AG04449 (cell line): ENCODE measurements at regions not wholly inside any gene's neighbourhood (a gene's known extent, or its start where the extent isn't known, plus 50 kb on each side); places are given as distances from the start of the nearest gene placed in this dataset.

Experiments used
- CTCF ChIA-PET: fragments of 350-600 bp; formaldehyde crosslinking; extraction: SDS; loops from one replicate; lab custom pipeline; 2021; ENCODE audit warnings: antibody characterized with exemption; lab: Yijun Ruan, JAX
- POLR2A ChIA-PET: fragments of 400-600, 350-600 bp; formaldehyde crosslinking; extraction: SDS; loops from one replicate; lab custom pipeline; 2020; ENCODE audit warnings: antibody characterized with exemption, inconsistent platforms; lab: Yijun Ruan, JAX
- DNase-seq: peaks from one replicate; pipeline ENCODE4 v3.0.0-alpha.2; 2010; ENCODE audit warnings: low read depth, low spot score
- H3K4me3 ChIP-seq: 2 replicates; pipeline ENCODE4 v1.5.1; 2011; ENCODE audit warnings: low read depth, mild to moderate bottlenecking, control low read depth, low read length
- CTCF ChIP-seq: IDR thresholded peaks from one replicate; pipeline ENCODE4 v1.5.1; 2011; ENCODE audit warnings: mild to moderate bottlenecking, moderate library complexity, low read length, control low read depth, inconsistent platforms; ENCODE audit not compliant: insufficient read depth; ENCODE audit errors: missing control alignments

GRCh38 chrX:26411045-26411444 lies 195.1 kb downstream of the MAGEB5 start:
- ChIA-PET POLR2A (no interaction called here), CTCF (no interaction called here)
- H3K4me3 ChIP-seq, result no peak overlapping the region
- no peak for DNase-seq
- no peak for TF ChIP-seq CTCF

DNA sequence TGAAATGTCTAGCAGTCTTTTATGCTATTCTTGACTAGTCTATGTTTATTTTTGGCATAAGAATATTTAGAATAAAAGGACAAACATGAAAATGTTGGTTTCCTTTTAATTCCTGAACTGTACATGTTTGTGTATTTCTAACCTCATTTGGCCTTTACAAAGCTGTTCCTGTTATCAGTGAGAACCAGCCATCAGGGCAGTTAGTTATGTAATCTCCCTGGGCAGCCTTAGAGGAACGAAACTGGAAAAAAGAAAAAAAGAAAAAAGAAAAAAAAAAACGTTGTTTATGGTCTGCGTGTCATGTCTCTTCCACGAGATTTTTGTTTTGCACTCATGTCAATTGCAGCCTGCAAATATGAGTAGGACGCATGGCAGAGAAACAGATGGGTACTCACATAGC lies 193.7 kb downstream of the MAGEB5 start:
- POLR2A ChIA-PET, result no interaction called here
- CTCF ChIA-PET, result no interaction called here
- no peak for TF ChIP-seq CTCF
- no peak overlapping the region for H3K4me3 ChIP-seq
- no peak for DNase-seq

- CTCF ChIA-PET, result no interaction called here
- POLR2A ChIA-PET, result no interaction called here
- no peak for DNase-seq
- no peak overlapping the region for H3K4me3 ChIP-seq
- no peak for TF ChIP-seq CTCF
Measured at GRCh38 chrX:26387906-26388305, 171.9 kb downstream of the MAGEB5 start.

- DNase-seq, result no peak
- CTCF ChIA-PET, result no interaction called here
- H3K4me3 ChIP-seq, result no peak overlapping the region
- no peak for TF ChIP-seq CTCF
- POLR2A ChIA-PET, result no interaction called here
Measured at GRCh38 chrX:26376037-26376708, 160.2 kb downstream of the MAGEB5 start.

- ChIA-PET POLR2A (no interaction called here), CTCF (no interaction called here)
- no peak overlapping the region for H3K4me3 ChIP-seq
- no peak for DNase-seq
- TF ChIP-seq CTCF, result no peak
Measured at GRCh38 chrX:26375346-26375745, 159.4 kb downstream of the MAGEB5 start.

GRCh38 chrX:26373829-26374228 lies 157.9 kb downstream of the MAGEB5 start:
- TF ChIP-seq CTCF, result no peak
- ChIA-PET POLR2A (no interaction called here), CTCF (no interaction called here)
- no peak for DNase-seq
- H3K4me3 ChIP-seq, result no peak overlapping the region
